Activated CD4-positive, alpha-beta memory T cell treated with anti-CD3 and anti-CD28 coated beads for 36 hours (primary cell): ENCODE measurements at regions not wholly inside any gene's neighbourhood (a gene's known extent, or its start where the extent isn't known, plus 50 kb on each side); places are given as distances from the start of the nearest gene placed in this dataset.
"Not testable (repeated sequence)": the region's sequence is repeated elsewhere in the genome, so short reads cannot be mapped to it uniquely, and the experiment has no call there.

Source experiments
- CTCF ChIA-PET: fragments of 350-600 bp; sonication (Branson Sonifier 250); formaldehyde crosslinking; loops from one replicate; lab custom pipeline; 2021; ENCODE audit warnings: antibody characterized with exemption, inconsistent platforms; lab: Charles Lee
- POLR2A ChIA-PET: fragments of 350-600 bp; sonication (Branson Sonifier 250); formaldehyde crosslinking; loops from one replicate; lab custom pipeline; 2021; ENCODE audit warnings: antibody characterized with exemption; lab: Charles Lee
- DNase-seq: peaks from one replicate; pipeline ENCODE4 v3.0.0-alpha.2; 2020
- H3K27ac Mint-ChIP-seq: one replicate; pipeline ENCODE4 v1.8.0; 2021; ENCODE audit warnings: mixed read lengths
- H3K27me3 Mint-ChIP-seq: one replicate; pipeline ENCODE4 v1.8.0; 2021; ENCODE audit warnings: mixed read lengths
- H3K36me3 Mint-ChIP-seq: one replicate; pipeline ENCODE4 v1.8.0; 2021; ENCODE audit warnings: mixed read lengths
- H3K4me1 Mint-ChIP-seq: one replicate; pipeline ENCODE4 v1.8.0; 2021; ENCODE audit warnings: low read depth, mixed read lengths
- H3K4me3 Mint-ChIP-seq: one replicate; pipeline ENCODE4 v1.8.0; 2021; ENCODE audit warnings: mild to moderate bottlenecking, mixed read lengths
- H3K9me3 Mint-ChIP-seq: one replicate; pipeline ENCODE4 v1.8.0; 2021; ENCODE audit warnings: mixed read lengths
- intact Hi-C: fragments of 100-400 bp; cut with micrococcal nuclease; formaldehyde crosslinking; loops from one replicate; pipeline ENCODE4 v1.15.1; 2023

DNA sequence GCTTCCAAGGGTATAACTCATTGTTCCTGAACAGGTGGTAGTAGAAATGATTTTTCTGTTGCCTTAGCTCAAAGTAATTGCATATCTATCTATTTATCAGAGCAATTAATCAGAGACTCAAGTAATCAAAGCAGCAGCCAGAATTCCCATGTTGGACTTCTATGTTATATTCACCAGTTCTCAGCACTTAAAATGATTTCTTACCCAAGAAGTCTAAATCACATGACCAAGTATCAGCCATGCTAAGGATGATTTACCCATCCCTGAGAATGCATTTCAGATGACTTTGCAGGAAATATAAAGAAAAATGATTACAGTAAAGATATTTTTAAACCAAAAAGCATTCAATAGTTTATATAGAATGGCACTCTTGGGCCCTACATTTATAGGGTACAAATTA is 352.2 kb downstream of the NUP35 start:
- H3K9me3 Mint-ChIP-seq = peaks cover 15% of the 10 kb centered on the region
- DNase-seq = no peak
- intact Hi-C loops = no loop called here
- H3K27me3 Mint-ChIP-seq = no peaks in the 10 kb centered on the region
- POLR2A ChIA-PET = no interaction called here
- no peaks in the 10 kb centered on the region for H3K36me3 Mint-ChIP-seq
- H3K27ac Mint-ChIP-seq = no peak overlapping the region
- H3K4me1 Mint-ChIP-seq = no peaks in the 10 kb centered on the region
- CTCF ChIA-PET = no interaction called here
- no peak overlapping the region for H3K4me3 Mint-ChIP-seq

DNA sequence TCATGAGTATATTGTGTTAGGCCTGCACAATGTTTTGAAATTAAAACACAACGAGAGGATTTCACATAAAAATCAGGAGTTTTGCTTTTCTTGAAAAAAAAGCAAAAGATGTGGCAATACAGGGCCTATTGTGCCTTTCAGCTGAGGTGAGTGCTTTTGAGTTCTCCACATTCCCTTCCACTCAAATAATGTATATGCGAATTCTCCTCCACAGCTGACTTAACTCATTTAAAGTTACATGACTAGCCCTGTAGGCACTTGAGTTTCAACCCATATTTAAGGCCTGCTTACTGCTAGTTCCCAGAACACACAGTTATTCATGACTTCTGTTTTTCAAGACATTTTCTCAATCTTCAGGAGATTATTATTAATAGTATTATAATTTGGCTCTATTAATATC is 353.1 kb downstream of the NUP35 start:
- H3K27me3 Mint-ChIP-seq = no peaks in the 10 kb centered on the region
- ChIA-PET POLR2A (no interaction called here), CTCF (no interaction called here)
- DNase-seq = no peak
- no peak overlapping the region for H3K27ac Mint-ChIP-seq
- peaks cover 17% of the 10 kb centered on the region for H3K9me3 Mint-ChIP-seq
- H3K4me3 Mint-ChIP-seq = no peak overlapping the region
- intact Hi-C loops = no loop called here
- H3K36me3 Mint-ChIP-seq = no peaks in the 10 kb centered on the region
- H3K4me1 Mint-ChIP-seq = no peaks in the 10 kb centered on the region

DNA sequence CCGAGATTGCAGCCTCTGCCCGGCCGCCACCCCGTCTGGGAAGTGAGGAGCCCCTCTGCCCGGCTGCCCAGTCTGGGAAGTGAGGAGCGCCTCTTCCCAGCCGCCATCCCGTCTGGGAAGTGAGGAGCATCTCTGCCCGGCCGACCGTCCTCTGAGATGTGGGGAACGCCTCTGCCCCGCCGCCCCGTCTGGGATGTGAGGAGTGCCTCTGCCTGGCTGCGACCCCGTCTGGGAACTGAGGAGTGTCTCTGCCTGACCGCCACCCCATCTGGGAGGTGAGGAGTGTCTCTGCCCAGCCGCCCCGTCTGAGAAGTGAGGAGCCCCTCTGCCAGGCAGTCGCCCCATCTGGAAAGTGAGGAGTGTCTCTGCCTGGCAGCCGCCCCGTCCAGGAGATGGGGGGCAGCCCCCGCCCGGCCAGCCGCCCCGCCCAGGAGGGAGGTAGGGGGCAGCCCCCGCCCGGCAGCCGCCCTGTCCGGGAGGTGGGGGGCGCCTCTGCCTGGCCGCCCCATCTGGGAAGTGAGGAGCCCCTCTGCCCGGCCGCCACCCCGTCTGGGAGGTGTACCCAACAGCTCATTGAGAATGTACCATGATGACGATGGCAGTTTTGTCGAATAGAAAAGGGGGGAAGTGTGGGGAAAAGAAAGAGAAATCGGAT is 354.8 kb downstream of the NUP35 start:
- H3K27ac Mint-ChIP-seq, H3K4me3 Mint-ChIP-seq, intact Hi-C loops, POLR2A ChIA-PET, CTCF ChIA-PET, H3K4me1 Mint-ChIP-seq, DNase-seq, H3K36me3 Mint-ChIP-seq, H3K27me3 Mint-ChIP-seq: not testable (repeated sequence)
- peaks cover 25% of the 10 kb centered on the region for H3K9me3 Mint-ChIP-seq

DNA sequence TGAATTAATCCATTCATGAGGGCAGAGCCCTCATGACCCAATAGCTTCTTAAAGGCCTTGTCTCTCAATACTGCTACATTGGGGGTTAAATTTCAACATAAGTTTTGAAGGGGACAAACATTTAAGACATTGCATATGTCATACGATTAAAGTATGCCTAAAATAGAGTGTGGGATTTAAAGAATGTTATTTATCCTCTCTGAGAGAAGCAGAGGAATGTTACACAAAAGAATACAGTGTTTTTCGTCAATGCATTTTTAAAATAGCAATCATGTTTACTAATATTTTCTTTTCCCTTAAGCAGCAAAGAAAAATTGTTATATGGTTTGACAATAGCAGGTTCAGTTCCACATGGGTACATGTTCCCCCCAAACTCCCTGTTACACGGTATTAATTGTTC is 363.1 kb downstream of the NUP35 start:
- intact Hi-C loops = no loop called here
- no peak for DNase-seq
- Mint-ChIP-seq H3K9me3 (peaks cover 18% of the 10 kb centered on the region), H3K27me3 (no peaks in the 10 kb centered on the region), H3K4me1 (no peaks in the 10 kb centered on the region), H3K27ac (no peak overlapping the region), H3K36me3 (no peaks in the 10 kb centered on the region), H3K4me3 (no peak overlapping the region)
- ChIA-PET CTCF (no interaction called here), POLR2A (no interaction called here)

DNA sequence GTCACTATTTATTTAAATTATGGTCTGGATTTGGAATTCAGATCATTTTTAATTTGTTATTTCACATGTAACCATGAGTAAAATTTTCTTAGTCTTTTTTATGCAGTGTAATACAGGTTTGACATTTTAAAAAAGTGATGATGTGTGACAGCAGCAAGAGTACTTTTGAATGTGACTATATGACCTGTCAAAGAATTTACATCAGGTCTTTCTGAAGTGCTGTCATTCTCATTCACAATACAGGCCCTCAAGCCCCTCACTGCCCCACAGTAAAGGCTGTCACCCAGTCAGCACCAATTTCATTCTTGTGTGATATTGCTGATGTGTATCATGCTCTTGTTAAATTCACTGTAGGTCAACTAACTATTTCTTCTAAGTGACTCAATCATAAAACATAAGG is 364.2 kb downstream of the NUP35 start:
- no peak for DNase-seq
- Mint-ChIP-seq H3K27me3 (no peaks in the 10 kb centered on the region), H3K4me3 (no peak overlapping the region), H3K9me3 (peaks cover 15% of the 10 kb centered on the region), H3K4me1 (no peaks in the 10 kb centered on the region), H3K36me3 (no peaks in the 10 kb centered on the region), H3K27ac (no peak overlapping the region)
- intact Hi-C loops = no loop called here
- POLR2A ChIA-PET = no interaction called here
- CTCF ChIA-PET = no interaction called here

DNA sequence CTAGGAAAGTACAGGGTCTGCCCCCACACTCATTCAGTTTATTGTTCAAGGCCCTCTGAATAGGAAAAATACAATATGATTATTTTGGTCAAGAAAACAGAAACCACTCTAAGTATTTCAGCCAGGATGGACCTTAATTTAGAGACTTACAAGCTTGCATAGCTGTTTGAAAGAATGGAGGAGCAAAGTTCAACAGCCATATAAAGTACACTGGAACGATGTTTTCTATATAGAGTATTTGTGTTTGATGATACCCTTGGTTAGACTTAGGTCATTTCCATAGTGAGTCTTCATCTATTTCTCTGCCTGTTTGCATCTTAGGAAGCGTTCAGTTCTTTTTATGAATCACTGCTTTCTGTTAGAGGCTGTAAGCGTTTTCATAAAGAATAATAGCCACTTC is 366.2 kb downstream of the NUP35 start:
- Mint-ChIP-seq H3K36me3 (no peaks in the 10 kb centered on the region), H3K9me3 (peaks cover 7% of the 10 kb centered on the region), H3K4me1 (no peaks in the 10 kb centered on the region), H3K27me3 (no peaks in the 10 kb centered on the region), H3K27ac (no peak overlapping the region), H3K4me3 (no peak overlapping the region)
- no peak for DNase-seq
- CTCF ChIA-PET = no interaction called here
- intact Hi-C loops = no loop called here
- POLR2A ChIA-PET = no interaction called here

DNA sequence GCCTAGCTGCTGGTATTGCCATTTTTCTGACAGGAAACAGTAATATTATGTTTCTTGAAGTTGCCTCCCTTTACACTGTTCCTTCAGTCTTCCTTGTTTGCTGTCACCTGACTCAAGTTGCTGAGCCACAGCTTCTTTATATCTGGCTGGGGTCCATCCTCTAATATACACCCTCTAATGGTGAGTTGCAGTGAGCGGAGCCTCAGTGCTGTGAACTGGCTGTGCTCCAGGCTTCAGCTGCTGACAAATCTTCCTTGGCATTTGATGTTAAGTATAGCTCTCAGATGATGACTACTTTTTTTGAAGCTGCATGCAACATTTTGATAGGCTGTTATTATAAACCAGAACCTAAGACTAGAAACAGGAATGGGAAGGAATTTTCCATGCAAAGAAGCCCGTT is 366.7 kb downstream of the NUP35 start:
- CTCF ChIA-PET = no interaction called here
- H3K9me3 Mint-ChIP-seq = peaks cover 7% of the 10 kb centered on the region
- H3K27me3 Mint-ChIP-seq = no peaks in the 10 kb centered on the region
- no peaks in the 10 kb centered on the region for H3K4me1 Mint-ChIP-seq
- no peaks in the 10 kb centered on the region for H3K36me3 Mint-ChIP-seq
- H3K27ac Mint-ChIP-seq = no peak overlapping the region
- H3K4me3 Mint-ChIP-seq = no peak overlapping the region
- POLR2A ChIA-PET = no interaction called here
- DNase-seq = no peak
- intact Hi-C loops = no loop called here

DNA sequence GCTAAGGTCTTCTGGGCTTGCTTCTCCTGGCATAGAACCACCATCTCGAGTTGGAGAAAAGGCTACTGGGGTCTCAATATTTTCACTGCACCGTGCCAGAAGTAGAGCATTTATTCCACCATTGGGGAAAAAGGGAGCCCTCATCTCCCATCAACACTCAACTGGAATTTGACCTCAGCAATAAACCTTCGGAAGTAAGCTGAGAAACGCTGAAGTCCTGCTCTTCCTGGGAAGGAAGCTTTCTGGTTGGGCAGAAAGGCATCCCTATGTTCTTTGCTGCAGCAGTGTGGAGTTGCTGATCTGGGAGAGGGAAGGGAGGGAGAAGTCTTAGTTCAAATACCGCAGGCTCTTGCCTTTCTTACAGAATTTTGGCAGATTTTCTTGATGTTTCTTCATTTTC is 368.8 kb downstream of the NUP35 start:
- peaks cover 5% of the 10 kb centered on the region for H3K9me3 Mint-ChIP-seq
- no peak overlapping the region for H3K27ac Mint-ChIP-seq
- no peak for DNase-seq
- H3K27me3 Mint-ChIP-seq = no peaks in the 10 kb centered on the region
- CTCF ChIA-PET = no interaction called here
- H3K36me3 Mint-ChIP-seq = no peaks in the 10 kb centered on the region
- POLR2A ChIA-PET = no interaction called here
- intact Hi-C loops = no loop called here
- H3K4me3 Mint-ChIP-seq = no peak overlapping the region
- no peaks in the 10 kb centered on the region for H3K4me1 Mint-ChIP-seq

DNA sequence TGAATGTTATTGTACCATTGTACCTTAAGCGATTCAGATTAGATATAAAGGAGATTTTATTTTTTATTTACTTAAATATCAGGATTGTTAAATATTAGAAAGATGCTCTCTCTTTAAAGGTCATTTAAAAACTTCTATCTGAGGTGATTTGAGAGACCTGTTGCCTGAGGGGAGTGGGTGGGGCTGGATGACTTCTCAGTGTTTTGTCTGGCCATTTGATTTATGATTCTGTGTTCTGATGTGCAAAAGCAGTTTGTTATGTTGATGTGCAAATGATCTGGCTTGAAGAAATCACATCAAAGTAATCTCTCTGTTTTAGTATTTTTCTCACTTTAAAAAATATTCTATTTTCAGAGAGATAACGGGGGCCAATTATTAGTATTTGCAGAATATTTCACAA is 370.8 kb downstream of the NUP35 start:
- Mint-ChIP-seq H3K9me3 (peaks cover 5% of the 10 kb centered on the region), H3K36me3 (no peaks in the 10 kb centered on the region), H3K27ac (no peak overlapping the region), H3K27me3 (no peaks in the 10 kb centered on the region), H3K4me1 (no peaks in the 10 kb centered on the region), H3K4me3 (no peak overlapping the region)
- no peak for DNase-seq
- intact Hi-C loops = no loop called here
- POLR2A ChIA-PET = no interaction called here
- CTCF ChIA-PET = no interaction called here

DNA sequence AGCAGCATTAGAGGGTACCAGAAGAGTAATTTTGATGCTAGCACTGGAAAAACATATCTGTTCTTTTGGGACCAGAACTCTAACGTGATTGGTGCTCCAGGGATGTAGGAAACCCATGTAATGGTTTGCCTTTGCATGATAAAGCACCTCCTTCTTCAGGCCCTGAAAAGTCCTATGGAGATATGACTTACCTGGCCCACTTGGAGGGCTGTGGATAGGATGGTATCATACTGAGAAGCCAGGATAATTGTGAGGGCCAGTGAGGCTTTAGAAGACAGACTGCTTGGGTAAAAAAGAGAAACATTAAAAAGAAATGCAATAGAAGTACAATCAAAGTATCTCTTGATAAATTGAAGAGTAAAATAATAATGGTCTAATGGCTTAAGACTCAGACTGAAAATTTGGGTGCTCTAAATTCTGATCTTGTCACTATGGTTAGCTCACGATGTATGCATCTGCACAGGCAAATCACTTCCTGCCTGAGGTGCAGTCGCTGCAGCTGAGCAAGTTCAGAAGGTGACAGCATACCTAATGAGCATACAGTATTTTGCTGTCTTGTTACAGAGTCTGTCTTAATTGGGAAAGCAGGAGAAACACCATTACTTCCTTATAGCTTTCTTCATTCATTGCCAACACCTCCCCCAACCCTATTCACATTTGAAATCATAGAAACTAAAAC is 371.5 kb downstream of the NUP35 start:
- intact Hi-C loops = no loop called here
- no peak for DNase-seq
- Mint-ChIP-seq H3K9me3 (peaks cover 10% of the 10 kb centered on the region), H3K27ac (no peak overlapping the region), H3K27me3 (no peaks in the 10 kb centered on the region), H3K36me3 (no peaks in the 10 kb centered on the region), H3K4me3 (no peak overlapping the region), H3K4me1 (no peaks in the 10 kb centered on the region)
- ChIA-PET CTCF (no interaction called here), POLR2A (no interaction called here)

DNA sequence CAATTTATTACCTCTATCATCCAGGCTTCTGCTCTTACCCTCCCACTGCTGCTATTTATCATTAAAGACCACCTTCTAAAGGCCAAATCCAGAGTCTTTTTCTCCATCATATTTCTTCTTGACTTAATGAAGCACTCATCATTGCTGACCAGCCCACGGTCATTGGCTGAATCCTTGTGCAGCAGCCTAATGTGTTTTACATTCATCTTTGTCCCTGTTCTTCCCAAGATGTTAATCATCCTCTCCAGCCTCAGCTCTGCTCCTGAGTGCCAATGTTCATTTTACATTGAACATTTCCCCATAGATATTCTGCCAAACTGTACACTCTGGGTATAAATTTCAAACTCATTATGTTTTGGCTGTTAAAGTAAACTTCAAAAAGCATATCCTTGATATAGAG is 373.6 kb downstream of the NUP35 start:
- intact Hi-C loops = no loop called here
- no peak overlapping the region for H3K4me3 Mint-ChIP-seq
- H3K27ac Mint-ChIP-seq = no peak overlapping the region
- ChIA-PET CTCF (no interaction called here), POLR2A (no interaction called here)
- H3K36me3 Mint-ChIP-seq = no peaks in the 10 kb centered on the region
- no peaks in the 10 kb centered on the region for H3K27me3 Mint-ChIP-seq
- no peaks in the 10 kb centered on the region for H3K4me1 Mint-ChIP-seq
- peaks cover 18% of the 10 kb centered on the region for H3K9me3 Mint-ChIP-seq
- no peak for DNase-seq

DNA sequence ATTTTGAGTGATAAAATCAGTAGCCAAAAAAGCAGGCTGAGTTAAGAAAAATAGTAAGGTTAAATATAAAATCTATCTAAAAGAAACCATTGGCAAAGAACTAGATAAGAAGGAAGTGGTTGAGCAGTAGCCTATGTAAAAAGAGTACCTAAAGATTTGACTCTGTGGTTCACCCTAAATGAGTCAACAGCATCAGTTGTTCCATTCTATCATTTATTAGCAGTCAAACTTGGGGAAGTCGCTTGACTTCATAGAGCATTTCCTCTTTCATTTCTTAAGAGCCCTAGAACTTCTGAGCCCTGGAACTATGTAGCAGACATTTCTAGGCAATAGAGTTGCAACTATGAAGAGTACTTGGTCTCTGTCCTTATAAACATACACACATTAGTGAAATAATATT is 381.7 kb downstream of the NUP35 start:
- intact Hi-C loops = no loop called here
- no peaks in the 10 kb centered on the region for H3K36me3 Mint-ChIP-seq
- no peak overlapping the region for H3K4me3 Mint-ChIP-seq
- no peak for DNase-seq
- ChIA-PET CTCF (no interaction called here), POLR2A (no interaction called here)
- no peaks in the 10 kb centered on the region for H3K4me1 Mint-ChIP-seq
- no peaks in the 10 kb centered on the region for H3K27me3 Mint-ChIP-seq
- peaks cover 45% of the 10 kb centered on the region for H3K9me3 Mint-ChIP-seq
- H3K27ac Mint-ChIP-seq = no peak overlapping the region

DNA sequence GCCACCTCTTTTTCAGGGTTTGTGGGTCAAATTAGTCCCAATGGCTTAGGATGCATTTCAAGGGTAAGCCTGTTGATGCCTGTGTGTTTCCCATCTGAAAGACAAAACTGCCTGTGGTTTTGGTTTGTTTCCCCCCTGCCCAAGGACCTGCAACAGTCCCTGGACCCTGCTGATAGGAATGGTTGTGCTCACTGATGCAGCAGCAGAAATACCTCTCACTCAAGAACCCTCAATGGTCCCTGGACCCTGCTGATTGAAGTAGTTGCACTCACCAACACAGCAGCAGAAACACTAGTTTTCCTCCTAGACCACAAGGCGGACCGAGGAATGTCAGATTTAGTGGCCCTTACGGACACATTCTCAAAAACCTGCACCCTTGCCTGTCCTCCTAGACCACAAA is 386.9 kb downstream of the NUP35 start:
- H3K27me3 Mint-ChIP-seq = no peaks in the 10 kb centered on the region
- no peak overlapping the region for H3K27ac Mint-ChIP-seq
- CTCF ChIA-PET = no interaction called here
- peaks cover 39% of the 10 kb centered on the region for H3K9me3 Mint-ChIP-seq
- DNase-seq = no peak
- H3K4me1 Mint-ChIP-seq = no peaks in the 10 kb centered on the region
- POLR2A ChIA-PET = no interaction called here
- intact Hi-C loops = no loop called here
- no peaks in the 10 kb centered on the region for H3K36me3 Mint-ChIP-seq
- H3K4me3 Mint-ChIP-seq = no peak overlapping the region
